IPS-NIHi7 (cell line): ENCODE measurements at regions not wholly inside any gene's neighbourhood (a gene's known extent, or its start where the extent isn't known, plus 50 kb on each side); places are given as distances from the start of the nearest gene placed in this dataset.
A peak's percentile ranks its signal among the peaks of the same experiment; 100 is the strongest.
"Not testable (repeated sequence)": the region's sequence is repeated elsewhere in the genome, so short reads cannot be mapped to it uniquely, and the experiment has no call there.

Experiments
- DNase-seq: peaks from one replicate; pipeline ENCODE4 v3.0.0; 2012; ENCODE audit warnings: mixed read lengths; ENCODE audit errors: extremely low spot score

DNA sequence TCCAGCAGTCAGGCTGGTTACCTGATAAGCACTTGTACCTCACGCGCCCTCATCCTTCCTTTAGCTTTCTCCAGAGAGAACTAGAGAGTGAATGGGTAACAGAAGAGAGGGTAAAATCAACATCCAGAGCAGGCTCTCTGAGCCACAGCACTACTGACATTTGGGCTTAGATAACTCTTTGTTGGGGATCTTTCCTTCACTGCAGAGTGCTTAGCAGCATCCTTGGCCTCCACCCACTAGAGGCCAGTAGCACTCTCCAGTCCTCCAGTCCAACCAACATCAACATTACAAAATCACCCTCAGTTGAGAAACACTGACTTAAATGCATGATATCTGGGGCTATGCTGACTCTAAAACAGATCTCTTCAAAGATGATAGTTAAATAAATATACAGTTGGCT, 220.7 kb downstream of the TACR3 start:
- DNase-seq, result no peak

DNA sequence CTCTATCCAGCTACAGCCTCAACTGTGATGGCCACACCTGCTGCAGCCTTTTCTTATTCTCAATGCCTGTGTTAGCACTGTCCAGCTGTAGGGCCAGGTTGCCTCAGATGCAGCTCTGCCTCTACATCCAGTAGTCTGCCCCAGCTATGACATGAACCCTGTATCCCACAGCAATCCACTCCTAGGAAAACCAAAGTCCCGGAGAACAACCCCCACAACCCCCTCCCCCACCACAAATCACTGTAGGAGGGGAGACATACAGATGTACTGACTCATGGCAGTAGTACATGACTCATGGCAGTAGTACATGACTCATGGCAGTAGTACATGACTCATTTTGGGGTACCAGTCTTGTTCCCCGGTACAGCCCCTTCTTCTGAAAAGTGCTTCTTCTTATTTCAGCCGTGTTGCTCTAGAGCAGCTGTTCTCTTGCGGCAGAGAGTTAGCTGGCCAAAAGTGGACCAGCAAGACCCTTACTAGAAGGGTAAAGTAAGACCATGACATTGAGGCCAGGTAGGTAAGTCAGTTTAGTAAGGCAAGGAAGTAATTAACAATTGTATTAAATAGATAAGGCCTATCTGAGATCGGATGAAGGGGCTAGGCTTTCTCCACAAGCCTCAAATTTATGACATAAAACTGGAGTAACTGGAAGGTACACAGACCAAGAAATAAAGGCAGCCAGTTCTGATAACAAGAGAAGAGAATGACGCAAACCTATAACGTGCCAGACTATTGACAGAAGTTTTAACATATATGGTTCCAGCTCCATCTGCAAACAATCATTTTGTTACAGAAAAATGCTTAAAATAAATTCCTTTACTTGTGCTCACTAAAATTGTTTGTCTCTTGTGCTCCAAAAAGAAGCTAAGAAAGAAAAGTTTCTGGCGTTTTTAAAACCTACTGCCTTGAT, 221.4 kb downstream of the TACR3 start:
- DNase-seq, result no peak

- no peak for DNase-seq
Measured at GRCh38 chr4:103497692-103498091, 222.1 kb downstream of the TACR3 start.

DNA sequence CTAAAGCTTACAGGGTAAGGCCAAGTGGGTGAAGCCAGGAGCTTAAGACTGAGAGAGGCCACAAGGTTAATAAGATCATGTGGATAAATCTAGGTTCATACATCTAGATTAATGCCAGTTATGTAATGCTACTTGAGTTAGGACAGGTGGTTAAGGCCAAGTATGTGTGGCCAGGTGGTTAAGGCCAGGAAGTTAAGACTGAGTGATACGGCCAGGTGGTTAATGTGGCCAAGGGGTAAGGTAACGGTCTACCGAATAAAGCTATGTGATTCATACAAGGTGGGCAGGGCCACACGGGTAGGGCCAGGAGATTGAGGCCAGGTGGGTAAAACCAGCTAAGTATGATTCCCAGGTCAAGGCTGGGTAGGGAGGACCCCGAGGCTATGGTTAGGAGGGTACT, 223.0 kb downstream of the TACR3 start:
- no peak for DNase-seq

DNA sequence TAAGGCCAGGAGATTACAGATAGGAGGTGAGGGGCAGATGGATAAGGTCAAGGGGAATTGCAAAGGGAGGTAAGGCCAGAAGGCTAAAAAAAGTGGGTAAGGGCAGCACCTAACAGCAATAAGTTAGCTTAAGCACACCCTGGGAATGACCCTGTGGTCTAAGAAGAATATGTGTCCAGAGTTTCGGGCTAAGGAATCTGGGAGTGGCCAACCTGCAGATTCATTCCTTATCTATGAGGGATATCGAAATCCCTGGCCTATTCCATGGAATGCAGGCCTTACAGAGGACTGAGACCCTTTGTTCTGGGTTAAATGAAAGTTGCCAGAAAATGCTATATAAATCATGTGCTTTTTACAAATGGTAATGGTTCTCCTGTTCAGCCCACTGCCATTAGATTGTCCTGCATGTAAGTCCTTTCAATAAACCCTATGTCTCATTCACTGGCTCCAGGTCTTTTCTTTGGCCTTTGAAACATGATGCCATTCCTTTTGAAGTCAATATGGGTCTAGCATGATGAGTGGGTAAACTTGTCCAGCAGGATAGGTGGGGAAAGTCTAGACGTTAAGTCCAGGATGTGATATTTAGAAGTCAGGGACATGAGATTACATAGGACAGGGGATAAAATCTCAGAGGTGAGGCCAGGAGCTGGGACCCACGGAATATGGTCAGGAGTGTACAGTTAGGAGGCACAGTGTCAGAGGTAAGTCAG, 226.2 kb downstream of the TACR3 start:
- DNase-seq, result no peak

DNA sequence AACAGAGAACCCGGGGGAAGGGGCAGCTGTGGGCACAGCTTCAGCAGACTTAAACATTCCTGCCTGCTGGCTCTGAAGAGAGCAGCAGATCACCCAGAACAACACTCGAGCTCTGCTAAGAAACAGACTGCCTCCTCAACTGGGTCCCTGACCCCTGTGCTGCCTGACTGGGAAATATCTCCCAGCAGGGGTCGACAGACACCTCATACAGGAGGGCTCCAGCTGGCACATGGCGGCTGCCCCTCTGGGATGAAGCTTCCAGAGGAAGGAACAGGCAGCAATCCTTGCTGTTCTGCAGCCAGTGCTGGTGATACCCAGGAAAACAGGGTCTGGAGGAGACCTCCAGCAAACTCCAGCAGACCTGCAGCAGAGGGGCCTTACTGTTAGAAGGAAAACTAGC, 234.5 kb downstream of the TACR3 start:
- not testable (repeated sequence) for DNase-seq

DNA sequence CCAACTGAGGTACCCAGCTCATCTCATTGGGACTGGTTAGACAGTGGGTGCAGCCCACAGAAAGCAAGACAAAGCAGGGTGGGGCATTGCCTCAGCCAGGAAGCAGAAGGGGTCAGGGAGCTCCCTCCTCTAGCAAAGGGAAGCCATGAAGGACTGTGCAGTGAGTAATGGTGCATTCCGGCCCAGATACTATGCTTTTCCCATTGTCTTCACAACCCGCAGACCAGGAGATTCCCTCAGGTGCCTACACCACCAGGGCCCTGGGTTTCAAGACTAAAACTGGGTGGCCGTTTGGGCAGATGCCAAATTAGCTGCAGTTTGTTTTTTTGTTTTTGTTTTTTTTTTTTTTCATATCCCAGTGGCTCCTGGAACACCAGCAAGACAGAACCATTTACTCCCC, 235.3 kb downstream of the TACR3 start:
- DNase-seq, result no peak

- no peak for DNase-seq
Measured at GRCh38 chr4:103482893-103483292, 236.9 kb downstream of the TACR3 start.

DNA sequence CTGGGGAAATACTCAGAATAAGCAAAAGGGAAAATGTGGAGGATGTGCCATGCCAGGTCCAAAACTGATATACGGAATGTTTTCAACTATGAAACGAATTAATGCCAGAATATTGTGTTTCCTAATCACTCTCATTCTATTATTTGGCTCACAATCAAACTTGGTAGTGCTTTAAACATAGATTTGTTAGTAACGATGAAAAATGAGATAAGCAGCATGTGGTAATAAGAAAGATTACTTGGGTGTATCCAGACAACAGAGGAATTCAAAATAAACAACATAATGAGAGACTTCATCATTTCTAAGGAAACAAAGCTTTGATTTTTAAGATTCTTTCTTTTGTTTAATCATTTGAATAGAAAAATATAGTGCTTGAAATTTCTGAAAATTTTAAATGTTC, 237.3 kb downstream of the TACR3 start:
- no peak for DNase-seq

- DNase-seq, result no peak
Measured at GRCh38 chr4:103478734-103479133, 241.1 kb downstream of the TACR3 start.

GRCh38 chr4:103478210-103478609, 241.6 kb downstream of the TACR3 start:
- DNase-seq, result no peak

DNA sequence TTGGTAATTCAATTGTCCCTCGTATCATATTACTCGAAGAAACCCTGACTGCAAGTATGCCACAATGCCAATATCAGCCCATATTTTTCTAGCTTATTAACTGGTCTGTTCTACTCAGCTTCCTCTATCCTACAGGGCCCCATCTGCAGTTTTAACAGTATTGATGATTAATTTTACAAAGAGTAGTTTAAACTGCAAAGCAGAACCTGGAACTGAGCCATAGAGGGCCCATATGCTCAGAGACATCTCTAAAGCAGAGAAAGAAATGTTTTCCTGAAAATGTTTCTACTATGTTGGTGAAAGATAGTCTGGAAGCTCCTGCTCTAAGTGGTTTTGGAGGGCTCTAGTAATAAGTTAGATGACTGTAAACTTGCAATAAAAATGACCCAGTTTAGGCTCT, 259.4 kb upstream of the CENPE start:
- DNase-seq, result no peak

DNA sequence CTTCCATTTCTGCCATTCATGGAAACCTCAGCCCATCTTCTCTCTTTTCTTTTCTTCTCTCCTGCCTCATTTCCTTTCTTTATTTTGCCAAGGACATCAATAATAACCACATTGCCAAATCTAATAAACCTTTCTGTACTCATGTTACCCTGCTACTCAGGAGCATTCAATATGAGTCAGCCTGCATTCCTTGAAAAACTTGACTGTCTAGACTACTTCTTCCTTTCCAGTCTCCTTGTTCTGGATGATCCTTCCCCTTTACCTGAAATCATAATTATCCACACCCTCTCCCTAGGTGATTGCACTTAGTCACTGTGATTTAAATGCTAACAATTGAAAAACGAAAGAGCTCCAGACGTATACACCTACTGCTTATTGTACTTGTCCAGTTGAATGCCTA, 253.2 kb upstream of the CENPE start:
- DNase-seq, result no peak

- no peak for DNase-seq
Measured at GRCh38 chr4:103450693-103451092, 252.6 kb upstream of the CENPE start.

DNA sequence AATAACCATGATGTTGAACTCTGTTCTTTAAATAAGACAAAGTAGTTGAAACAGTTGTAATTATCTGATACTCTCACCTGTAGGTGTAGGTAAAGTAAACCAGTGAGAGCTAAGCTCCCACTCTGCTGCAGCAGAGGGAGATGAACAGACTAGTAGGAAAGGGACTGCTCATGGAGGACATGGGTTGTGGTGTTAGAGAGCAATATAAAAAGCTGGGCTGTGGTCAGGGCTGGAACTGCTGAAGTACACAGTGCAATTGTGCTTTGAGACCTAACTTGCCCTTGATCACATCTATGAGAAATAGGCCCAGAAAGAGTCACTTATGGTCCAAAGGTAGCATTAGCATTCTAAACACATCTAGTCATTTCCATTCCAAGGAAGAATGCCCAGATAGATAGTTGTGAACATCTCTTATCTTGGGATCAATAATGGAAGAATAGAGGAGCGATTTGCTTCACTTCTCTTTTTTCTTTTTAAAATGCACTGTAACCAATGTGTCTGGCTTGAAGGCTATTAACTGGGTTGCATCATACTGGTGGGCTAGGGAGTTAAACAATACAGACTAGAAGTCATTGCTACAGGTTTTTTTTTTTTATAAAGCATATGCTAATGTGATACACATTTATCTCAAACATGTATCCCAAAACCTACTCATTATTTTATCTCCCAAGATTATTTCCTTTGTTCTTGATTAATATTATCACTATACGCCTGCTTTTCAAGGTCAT, 251.3 kb upstream of the CENPE start:
- DNase-seq, result no peak

DNA sequence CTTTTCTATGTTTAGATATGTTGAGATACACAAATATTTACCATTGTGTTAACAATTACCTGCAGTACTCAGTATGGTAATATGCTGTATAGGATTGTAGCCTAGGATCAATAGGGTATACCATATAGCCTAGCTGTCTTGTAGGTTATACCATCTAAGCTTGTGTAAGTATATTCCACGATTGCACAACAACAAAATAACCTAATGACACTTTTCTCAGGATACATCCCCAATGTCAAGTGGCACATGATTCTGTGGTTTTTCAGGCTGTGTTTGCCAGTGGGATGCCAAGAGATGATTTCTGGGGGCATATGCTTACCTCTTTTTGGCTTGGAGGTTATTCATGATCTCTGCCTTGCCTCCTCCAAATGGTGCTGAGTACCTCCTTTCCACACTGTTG, 247.2 kb upstream of the CENPE start:
- DNase-seq, result no peak

- no peak for DNase-seq
Measured at GRCh38 chr4:103443324-103443723, 245.2 kb upstream of the CENPE start.

GRCh38 chr4:103429283-103429682, 231.1 kb upstream of the CENPE start:
- peak; percentile 60 for DNase-seq

GRCh38 chr4:103425406-103425805, 227.3 kb upstream of the CENPE start:
- no peak for DNase-seq

DNA sequence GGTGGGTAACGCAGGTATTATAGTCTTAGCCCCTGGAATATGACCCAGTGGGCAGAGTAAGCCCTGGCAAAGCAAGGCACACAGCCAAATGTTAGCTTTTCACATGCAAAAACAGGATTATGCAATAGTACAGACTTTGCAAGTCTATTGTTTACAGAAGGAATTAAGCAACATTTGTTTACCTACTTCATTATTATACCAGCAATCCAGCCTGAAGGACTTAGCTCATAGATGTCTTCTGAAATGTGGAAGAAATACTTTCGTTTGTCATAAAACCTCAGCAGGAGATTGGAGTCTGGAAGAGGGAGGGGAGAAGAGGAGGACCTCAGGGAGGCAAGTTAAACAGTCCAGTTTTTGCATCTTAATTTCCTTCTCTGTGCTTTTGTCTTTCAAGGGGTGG, 226.7 kb upstream of the CENPE start:
- peak; percentile 9 for DNase-seq

- no peak for DNase-seq
Measured at GRCh38 chr4:103423261-103423660, 225.1 kb upstream of the CENPE start.

DNA sequence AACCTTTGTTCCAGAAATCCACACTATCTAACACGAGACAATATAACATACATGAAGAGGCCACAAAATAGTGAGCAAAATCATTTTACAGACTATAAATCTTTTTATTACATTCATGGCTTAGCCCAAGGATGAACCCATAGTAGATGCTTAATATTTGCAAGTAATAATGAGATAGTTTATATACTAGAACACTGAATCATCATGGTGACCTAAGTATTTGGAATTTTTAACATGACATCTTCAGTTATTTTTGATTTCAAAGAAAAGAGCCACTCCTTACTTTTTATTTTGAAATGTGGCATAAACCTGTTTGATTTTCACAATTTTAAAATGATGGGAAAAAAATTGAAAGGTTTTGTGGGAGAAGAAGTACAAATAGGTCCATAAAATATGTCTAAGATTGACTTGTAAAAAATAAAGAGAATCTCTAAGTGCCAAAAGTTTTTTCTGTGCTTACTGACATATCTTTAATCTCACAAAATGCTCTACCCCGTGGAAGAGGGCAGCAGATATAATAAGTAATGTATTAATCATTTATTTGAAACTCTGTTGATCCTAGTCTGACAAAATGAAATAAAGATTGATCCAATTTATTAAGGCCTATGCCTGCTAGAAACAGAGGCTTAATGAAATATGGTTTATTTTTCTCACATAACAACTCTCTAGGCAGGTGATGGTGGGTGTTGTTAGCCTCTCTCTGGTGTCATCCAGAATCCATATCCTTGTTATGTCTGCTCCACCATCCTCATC, 224.5 kb upstream of the CENPE start:
- DNase-seq, result no peak
